T-helper 22 cell (primary cell): ENCODE measurements at regions not wholly inside any gene's neighbourhood (a gene's known extent, or its start where the extent isn't known, plus 50 kb on each side); places are given as distances from the start of the nearest gene placed in this dataset.
"Not testable (repeated sequence)": the region's sequence is repeated elsewhere in the genome, so short reads cannot be mapped to it uniquely, and the experiment has no call there.

Experiments used
- DNase-seq: peaks from one replicate; pipeline ENCODE4 v3.0.0-alpha.2; 2020; ENCODE audit warnings: low read depth

DNA sequence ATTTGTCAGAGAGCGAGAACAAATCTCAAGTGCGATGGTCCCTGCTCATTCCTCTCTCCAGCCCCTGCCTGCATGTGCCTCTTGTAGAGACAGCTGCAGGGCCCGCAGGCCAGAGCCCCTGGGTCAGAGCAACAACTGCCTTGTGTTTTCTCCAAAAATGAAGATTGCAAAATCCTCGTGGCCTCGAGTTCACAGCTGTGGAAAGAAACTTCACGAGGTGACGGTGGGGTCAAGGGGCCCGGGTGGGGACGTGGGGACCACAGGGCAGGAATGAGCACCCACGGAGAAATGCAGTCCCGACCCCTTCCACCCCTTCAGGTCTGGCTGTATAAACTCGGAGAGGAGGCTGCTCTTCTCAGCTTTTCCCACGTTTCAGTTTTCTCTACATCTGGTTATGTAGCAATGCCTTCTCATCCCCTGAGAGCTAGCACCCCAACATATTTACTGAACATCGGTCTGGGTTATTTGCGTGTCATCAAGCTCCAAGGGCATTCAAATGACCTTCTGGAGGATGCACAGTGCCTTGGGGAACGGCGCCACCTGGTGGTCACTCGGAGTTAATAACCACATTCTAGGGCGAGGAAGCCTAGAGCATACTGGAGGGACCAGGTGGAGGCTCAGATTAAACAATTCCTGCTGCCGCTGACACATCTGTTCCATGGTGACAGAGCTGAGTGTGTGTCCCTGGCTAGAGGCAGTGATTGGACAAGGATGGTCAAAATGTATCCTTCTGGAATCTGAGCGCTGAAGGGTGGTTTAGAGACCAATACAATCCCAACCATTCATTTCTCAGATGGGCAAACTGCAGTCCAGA is 91.4 kb upstream of the CYRIA start:
- DNase-seq: peak; percentile 2

DNA sequence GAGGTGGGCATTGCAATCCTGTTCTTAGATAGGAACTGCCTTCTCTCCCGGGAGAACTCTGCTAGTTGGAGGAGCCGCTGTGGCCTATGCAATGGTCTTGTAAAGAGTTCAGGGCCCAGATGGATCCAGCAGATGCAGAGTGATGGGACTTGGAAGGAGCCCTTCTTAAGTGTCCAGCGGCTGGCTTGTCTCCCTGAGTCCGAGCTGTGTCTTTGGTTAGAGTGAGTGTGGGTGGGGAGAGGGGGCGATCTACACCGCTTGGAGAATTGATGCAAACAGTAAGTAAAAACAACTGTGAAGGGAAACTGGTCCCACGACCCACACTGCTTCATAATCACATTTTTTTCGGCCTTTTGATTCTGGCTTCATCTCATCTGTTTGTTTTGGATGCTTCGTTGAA is 89.8 kb upstream of the CYRIA start:
- no peak for DNase-seq

- not testable (repeated sequence) for DNase-seq
These were observed 87.4 kb upstream of the CYRIA start for GRCh38 chr2:16753025-16753424.

- DNase-seq: not testable (repeated sequence)
These were observed 85.2 kb upstream of the CYRIA start for GRCh38 chr2:16750925-16751214.

DNA sequence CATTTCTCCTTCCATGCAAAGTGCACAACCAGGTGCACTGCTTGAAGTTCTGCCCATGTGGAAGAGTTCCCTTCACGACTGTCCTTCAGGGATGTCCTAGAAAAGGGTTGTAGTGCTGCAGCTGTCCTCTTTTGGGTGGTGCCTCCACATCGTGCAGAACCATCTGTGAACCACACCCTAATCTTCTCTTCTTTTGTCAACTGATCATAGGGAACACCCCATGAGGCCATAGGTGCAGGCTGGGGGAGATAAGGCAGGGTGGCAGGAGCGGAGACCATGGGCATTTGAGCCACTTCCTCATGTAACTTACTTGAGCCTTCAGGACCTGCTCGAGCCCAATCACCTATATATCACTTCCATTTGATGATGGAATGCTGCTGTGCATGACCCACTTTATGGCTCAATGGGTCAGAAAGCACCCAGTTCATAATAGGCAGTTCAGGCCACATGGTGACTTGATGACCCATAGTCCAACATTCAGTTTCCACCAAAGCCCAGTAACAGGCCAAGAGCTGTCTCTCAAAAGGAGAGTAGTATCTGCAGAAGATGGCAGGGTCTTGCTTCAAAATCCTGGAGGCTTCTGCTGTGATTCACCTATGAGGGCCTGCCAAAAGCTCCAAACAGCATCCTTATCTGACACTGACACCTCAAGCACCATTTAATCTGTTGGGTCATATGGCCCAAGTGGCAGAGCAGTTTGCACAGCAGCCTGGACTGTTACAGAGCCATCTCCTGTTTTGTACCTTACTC is 84.7 kb upstream of the CYRIA start:
- DNase-seq: no peak

GRCh38 chr2:16748511-16749266 is 83.1 kb upstream of the CYRIA start:
- not testable (repeated sequence) for DNase-seq

DNA sequence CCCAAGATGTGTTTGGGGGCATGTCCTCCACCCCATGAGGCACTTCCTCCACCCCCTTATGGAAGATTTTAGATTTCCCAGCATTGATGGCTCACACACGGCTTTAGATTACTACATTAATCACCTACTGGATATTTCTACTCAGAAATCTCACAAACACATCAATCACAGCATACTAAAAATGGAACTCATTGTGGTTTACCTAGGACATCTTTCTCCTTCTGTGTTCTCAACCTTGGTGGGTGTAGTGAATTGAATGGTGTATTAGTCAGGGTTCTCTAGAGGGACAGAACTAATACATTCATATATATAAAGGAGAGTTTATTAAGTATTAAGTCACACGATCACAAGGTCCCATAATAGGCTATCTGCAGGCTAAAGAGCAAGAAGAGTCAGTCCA is 82.1 kb upstream of the CYRIA start:
- DNase-seq: no peak

- DNase-seq: no peak
These were observed 81.6 kb upstream of the CYRIA start for GRCh38 chr2:16747257-16747656.

DNA sequence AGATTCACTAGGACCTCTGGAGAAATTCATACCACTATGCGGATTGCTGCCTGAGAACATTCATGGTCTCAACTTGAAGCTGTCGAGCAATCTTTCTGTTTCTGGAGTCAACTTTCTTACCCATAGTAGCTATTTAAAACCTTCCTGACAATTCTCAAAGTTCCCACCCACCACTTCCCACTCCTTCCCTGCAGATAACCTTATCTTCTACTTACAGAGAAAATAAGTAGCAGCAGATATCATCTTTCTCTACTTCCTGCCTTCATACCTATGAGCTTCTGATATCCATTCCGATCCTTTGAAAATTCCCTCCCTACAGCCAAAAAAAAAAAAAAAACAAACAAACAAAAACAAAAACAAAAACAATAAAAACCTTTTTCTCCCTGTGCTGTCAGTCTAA is 81.2 kb upstream of the CYRIA start:
- DNase-seq: no peak

DNA sequence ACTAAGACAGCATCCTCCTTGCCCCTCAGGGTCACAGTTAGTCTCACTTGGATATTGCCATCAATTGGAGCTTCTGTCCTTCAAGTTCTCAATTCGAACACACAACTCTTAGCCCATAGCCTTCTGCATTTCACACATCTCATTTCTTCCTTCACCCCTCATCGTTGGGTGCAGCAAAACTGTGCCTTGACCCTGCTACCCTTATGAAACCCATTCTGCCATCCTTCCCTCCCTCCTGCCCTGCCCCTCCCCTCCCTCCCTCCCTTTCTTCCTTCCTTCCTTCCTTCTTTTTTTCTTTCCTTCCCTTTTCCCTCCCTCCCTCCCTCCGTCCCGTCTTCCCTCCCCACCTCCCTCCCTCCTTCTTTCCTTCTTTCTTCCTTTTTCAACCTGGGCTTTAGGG is 80.7 kb upstream of the CYRIA start:
- DNase-seq: no peak

DNA sequence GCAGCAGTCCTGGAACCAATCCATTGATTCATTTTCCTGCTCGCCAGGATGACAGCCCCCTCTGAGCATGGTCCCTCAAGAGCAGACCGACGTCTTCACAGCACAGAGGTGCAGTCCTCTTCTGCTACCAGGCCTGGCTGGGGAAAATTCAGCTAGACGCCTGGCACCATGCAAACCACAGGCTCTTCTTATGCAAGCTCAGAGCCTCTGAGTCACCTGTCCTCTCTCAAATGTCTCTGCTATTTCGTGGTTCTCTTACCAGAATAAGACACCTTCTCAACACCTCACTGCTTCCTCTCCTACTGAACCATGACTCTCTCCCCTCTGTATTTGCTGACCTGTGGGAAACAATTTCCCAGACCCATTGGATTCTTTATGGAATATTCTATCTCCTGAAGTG is 79.8 kb upstream of the CYRIA start:
- no peak for DNase-seq

- DNase-seq: no peak
These were observed 78.9 kb upstream of the CYRIA start for GRCh38 chr2:16744521-16744920.

- no peak for DNase-seq
These were observed 76.4 kb upstream of the CYRIA start for GRCh38 chr2:16742026-16742425.

DNA sequence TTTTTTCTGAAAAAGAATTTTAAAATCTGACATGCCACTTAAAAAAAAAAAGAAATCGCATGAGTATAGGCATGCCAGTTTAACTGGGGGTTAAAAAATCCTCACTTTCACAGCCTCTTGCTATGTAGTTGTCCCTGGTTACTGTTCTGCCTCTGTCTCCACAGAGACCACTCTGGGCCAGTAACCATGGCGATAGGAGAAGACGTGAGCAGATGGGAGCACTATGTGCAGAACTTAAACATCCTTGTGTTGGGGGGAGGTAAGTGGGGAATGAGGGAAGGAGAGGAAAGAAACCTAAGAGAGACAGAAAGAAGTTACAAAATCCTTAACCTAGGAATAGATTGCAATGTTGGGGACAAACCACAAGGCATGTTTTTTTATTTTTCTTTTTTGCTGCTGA is 75.9 kb upstream of the CYRIA start:
- DNase-seq: no peak

GRCh38 chr2:16739778-16740581 is 74.3 kb upstream of the CYRIA start:
- DNase-seq: no peak

DNA sequence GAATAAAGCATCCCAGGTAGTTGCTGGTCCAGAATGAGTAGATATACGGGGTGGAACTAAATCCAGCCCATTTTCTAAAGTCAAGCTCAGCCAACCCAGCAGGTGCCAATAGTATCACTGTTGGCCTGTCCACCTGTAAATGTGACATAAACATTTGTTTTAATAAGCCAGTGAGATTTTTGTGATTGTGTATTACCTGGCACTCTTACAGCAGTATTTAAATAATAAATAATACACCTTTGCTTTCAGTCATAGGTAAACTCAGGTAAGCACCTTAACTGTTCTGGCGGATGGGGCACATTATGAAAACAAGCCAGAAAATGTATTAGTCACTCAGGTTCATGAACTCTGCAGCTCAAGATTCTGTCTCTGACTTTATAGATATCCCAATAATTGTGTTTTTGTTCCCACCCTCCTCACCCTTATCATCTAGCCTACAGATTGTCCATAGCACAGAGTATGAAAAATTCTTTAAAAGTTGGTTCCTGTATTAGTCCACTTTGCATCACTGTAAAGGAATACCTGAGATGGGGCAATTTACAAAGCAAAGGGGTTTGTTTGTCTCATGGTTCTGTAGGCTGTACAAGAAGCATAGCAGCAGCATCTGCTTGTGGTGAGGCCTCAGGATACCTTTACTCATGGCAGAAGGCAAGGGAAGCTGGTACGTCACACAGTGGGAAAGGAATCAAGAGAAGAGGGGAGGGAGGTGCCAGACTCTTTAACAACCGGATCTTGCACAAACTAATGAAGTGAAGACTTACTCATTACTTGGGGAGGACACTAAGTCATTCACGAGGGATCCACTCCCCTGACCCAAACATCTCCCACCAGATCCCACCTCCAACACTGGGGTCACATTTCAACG is 73.0 kb upstream of the CYRIA start:
- no peak for DNase-seq

DNA sequence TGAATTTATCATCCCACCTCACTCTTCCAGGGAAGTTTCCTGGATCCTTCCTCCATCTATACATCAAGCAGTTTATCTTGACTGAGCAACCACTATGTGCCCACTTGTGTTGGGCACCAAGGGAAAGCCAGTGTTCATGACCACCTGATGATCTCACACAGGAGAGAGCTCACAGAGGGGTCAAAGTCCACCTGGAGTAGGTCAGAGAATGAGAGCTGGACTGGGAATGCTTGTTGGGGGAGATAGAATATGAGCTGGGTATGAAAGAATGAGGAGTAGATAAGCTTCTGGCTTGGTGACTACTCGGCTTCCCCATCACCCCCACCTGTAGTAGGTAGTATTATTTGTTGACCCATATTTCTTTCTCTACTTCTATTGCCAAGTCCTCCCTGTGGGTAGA is 72.2 kb upstream of the CYRIA start:
- DNase-seq: no peak

DNA sequence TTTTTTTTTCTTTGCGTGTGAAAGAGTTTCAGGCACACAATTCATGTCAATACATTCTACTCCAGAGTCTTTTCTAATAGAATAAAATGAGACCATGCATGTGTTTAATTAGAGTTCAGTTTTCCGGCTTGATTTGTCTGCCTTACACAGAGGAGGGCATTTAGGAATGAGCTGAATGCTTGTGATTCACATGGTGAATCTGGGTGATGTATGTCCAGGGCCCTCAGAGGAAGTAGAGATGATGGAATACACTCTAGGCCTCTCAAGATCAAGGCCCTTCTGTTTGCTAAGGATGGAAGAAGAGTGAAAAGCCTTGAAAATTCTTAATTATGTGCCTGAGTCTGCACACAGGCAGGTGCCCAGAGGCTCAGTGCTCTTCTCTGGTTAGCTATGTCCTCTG is 71.0 kb upstream of the CYRIA start:
- DNase-seq: no peak

DNA sequence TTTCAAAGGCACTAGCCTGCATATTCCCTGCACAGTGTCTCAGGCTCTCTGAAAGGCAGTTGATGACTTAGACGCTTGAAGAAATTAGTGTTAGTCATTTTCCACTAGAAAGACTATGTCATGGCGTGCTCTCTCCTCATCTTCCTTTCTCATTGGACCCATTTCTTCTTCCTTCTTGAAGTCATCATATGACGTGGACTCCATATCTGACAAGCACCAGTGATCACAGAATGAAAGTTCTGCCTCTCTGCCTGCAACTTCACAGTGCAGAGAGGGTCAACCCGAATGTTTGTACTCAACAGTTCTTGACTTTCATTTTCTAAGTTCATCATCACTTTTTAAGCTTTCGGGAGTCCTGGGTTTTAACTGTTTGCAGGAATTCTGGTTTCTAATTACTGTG is 63.7 kb upstream of the CYRIA start:
- DNase-seq: no peak

GRCh38 chr2:16728351-16729136 is 62.9 kb upstream of the CYRIA start:
- DNase-seq: no peak
